ENCODE measurements at regions not wholly inside any gene's neighbourhood (a gene's known extent, or its start where the extent isn't known, plus 50 kb on each side); places are given as distances from the start of the nearest gene placed in this dataset.

GRCh38 chr12:115000038-115000437 is 316.1 kb upstream of the TBX3 start:
- TF ChIP-seq CTCF (IDR thresholded peaks at IDR 0.05) (no peak), POLR2A (IDR thresholded peaks at IDR 0.05) (no peak)

All from Peyer's patch (tissue), 4 donors.